OCI-LY7 (cell line): ENCODE measurements at regions not wholly inside any gene's neighbourhood (a gene's known extent, or its start where the extent isn't known, plus 50 kb on each side); places are given as distances from the start of the nearest gene placed in this dataset.

Experiments used
- BruUV-seq: library from RNA; stranded (reverse); fragments of 400-500 nt; replicated peaks from 2 replicates; lab custom pipeline; 2021; lab: Mats Ljungman, UMichigan
- CTCF ChIA-PET: fragments of 300-600 bp; sonication (Branson Sonifier 250); formaldehyde crosslinking; loops from one replicate; lab custom pipeline; 2022; ENCODE audit warnings: antibody characterized with exemption; ENCODE audit not compliant: unreplicated experiment; lab: Charles Lee
- POLR2A ChIA-PET: fragments of 300-600 bp; sonication (Branson Sonifier 250); formaldehyde crosslinking; loops from one replicate; lab custom pipeline; 2022; ENCODE audit warnings: antibody characterized with exemption; lab: Charles Lee
- DNase-seq: peaks from one replicate; pipeline ENCODE4 v3.0.0-alpha.2; 2015; ENCODE audit warnings: low spot score
- H2AFZ ChIP-seq: fragments of 200-600 bp; sonication (generic), shearing (Covaris generic); 2 replicates; pipeline ENCODE4 v1.6.1; 2014; ENCODE audit warnings: mild to moderate bottlenecking, antibody characterized with exemption, low read length, moderate library complexity
- H3K27ac ChIP-seq: fragments of 200-600 bp; sonication (generic); 2 replicates; pipeline ENCODE4 v1.5.1; 2014; ENCODE audit warnings: mixed run types, low read depth, mild to moderate bottlenecking, moderate library complexity, low read length, inconsistent platforms; ENCODE audit not compliant: poor library complexity, severe bottlenecking
- H3K36me3 ChIP-seq: fragments of 200-600 bp; sonication (generic); 2 replicates; pipeline ENCODE4 v1.6.1; 2014; ENCODE audit warnings: mild to moderate bottlenecking, antibody characterized with exemption, low read length, moderate library complexity, mixed read lengths; ENCODE audit not compliant: insufficient read depth
- H3K4me1 ChIP-seq: fragments of 200-600 bp; sonication (generic); 2 replicates; pipeline ENCODE4 v1.5.1; 2014; ENCODE audit warnings: mild to moderate bottlenecking, low read length; ENCODE audit not compliant: insufficient read depth, poor library complexity, severe bottlenecking
- H3K4me2 ChIP-seq: fragments of 200-600 bp; sonication (generic); 2 replicates; pipeline ENCODE4 v1.6.1; 2014; ENCODE audit warnings: mild to moderate bottlenecking, low read length
- H3K4me3 ChIP-seq: fragments of 200-600 bp; sonication (generic); 2 replicates; pipeline ENCODE4 v1.5.1; 2014; ENCODE audit warnings: mild to moderate bottlenecking, low read depth, low read length; ENCODE audit not compliant: poor library complexity, severe bottlenecking
- H3K79me2 ChIP-seq: fragments of 200-600 bp; sonication (generic); 2 replicates; pipeline ENCODE4 v1.6.1; 2016; ENCODE audit warnings: low read depth, mild to moderate bottlenecking, low read length, moderate library complexity, mixed read lengths; ENCODE audit not compliant: insufficient read depth
- H3K9me2 ChIP-seq: fragments of 200-600 bp; sonication (generic); 2 replicates; pipeline ENCODE4 v1.6.1; 2016; ENCODE audit warnings: mild to moderate bottlenecking, low read length, mixed read lengths; ENCODE audit not compliant: insufficient read depth
- H3K9me3 ChIP-seq: fragments of 200-600 bp; sonication (generic); 2 replicates; pipeline ENCODE4 v1.6.1; 2014; ENCODE audit warnings: mild to moderate bottlenecking, mixed run types, low read length, mixed read lengths
- H4K20me1 ChIP-seq: fragments of 200-600 bp; sonication (generic); 2 replicates; pipeline ENCODE4 v1.6.1; 2014; ENCODE audit warnings: mild to moderate bottlenecking, antibody characterized with exemption, low read length, moderate library complexity, mixed read lengths; ENCODE audit not compliant: insufficient read depth
- CTCF ChIP-seq: fragments of 200-600 bp; sonication (generic); conservative IDR thresholded peaks from 2 replicates; pipeline ENCODE4 v1.5.1; 2014; ENCODE audit warnings: mild to moderate bottlenecking, antibody characterized with exemption, low read length, moderate library complexity, mixed read lengths
- EZH2phosphoT487 ChIP-seq: fragments of 200-600 bp; sonication (generic); IDR thresholded peaks from 2 replicates; pipeline ENCODE4 v1.6.1; 2018; ENCODE audit warnings: low read depth, borderline replicate concordance, mild to moderate bottlenecking, mixed run types, antibody characterized with exemption, low read length, moderate library complexity, mixed read lengths
- intact Hi-C: fragments of 100-400 bp; cut with micrococcal nuclease; formaldehyde crosslinking; loops from one replicate; pipeline ENCODE4 v1.10.0; 2022; ENCODE audit not compliant: unreplicated experiment

- CTCF ChIA-PET, result no interaction called here
- no peaks in the 10 kb centered on the region for H3K79me2 ChIP-seq
- no peaks in the 10 kb centered on the region for H3K36me3 ChIP-seq
- H3K4me1 ChIP-seq, result no peaks in the 10 kb centered on the region
- H2AFZ ChIP-seq, result no peak overlapping the region
- H3K4me3 ChIP-seq, result no peak overlapping the region
- no peak for DNase-seq
- POLR2A ChIA-PET, result interaction anchor here (0.5 kb wide), 1 partner anchor 31 kb away, joined by 3 read pairs; no protein-coding TSS in a partner anchor
- BruUV-seq, result no TSS peak
- H3K9me2 ChIP-seq, result no peaks in the 10 kb centered on the region
- no peak overlapping the region for H3K4me2 ChIP-seq
- 0 out of 2 replicates have a peak, but pooled peaks cover 9% of the 10 kb centered on the region for H3K9me3 ChIP-seq
- TF ChIP-seq CTCF (no peak), EZH2phosphoT487 (no peak)
- intact Hi-C loops, result no loop called here
- no peaks in the 10 kb centered on the region for H4K20me1 ChIP-seq
- H3K27ac ChIP-seq, result no peak overlapping the region
These were observed 474.0 kb downstream of the GPAM start for GRCh38 chr10:111709603-111710002.

- H2AFZ ChIP-seq, result no peak overlapping the region
- no peak overlapping the region for H3K27ac ChIP-seq
- H4K20me1 ChIP-seq, result no peaks in the 10 kb centered on the region
- POLR2A ChIA-PET, result no interaction called here
- H3K9me2 ChIP-seq, result no peaks in the 10 kb centered on the region
- TF ChIP-seq CTCF (no peak), EZH2phosphoT487 (no peak)
- no peaks in the 10 kb centered on the region for H3K36me3 ChIP-seq
- peaks cover 16% of the 10 kb centered on the region; the same call in 1 of the 2 replicates for H3K9me3 ChIP-seq
- no peak overlapping the region for H3K4me2 ChIP-seq
- peak; percentile 2 for DNase-seq
- CTCF ChIA-PET, result no interaction called here
- H3K79me2 ChIP-seq, result no peaks in the 10 kb centered on the region
- H3K4me3 ChIP-seq, result no peak overlapping the region
- intact Hi-C loops, result no loop called here
- BruUV-seq, result no TSS peak
- no peaks in the 10 kb centered on the region for H3K4me1 ChIP-seq
These were observed 467.5 kb downstream of the GPAM start for GRCh38 chr10:111716032-111716431.

GRCh38 chr10:111724121-111724520 lies 459.4 kb downstream of the GPAM start:
- no peaks in the 10 kb centered on the region for H3K4me1 ChIP-seq
- H3K36me3 ChIP-seq, result no peaks in the 10 kb centered on the region
- H2AFZ ChIP-seq, result no peak overlapping the region
- no peak overlapping the region for H3K4me2 ChIP-seq
- intact Hi-C loops, result no loop called here
- no TSS peak for BruUV-seq
- TF ChIP-seq CTCF (no peak), EZH2phosphoT487 (no peak)
- ChIA-PET CTCF (no interaction called here), POLR2A (no interaction called here)
- no peaks in the 10 kb centered on the region for H4K20me1 ChIP-seq
- H3K79me2 ChIP-seq, result no peaks in the 10 kb centered on the region
- no peaks in the 10 kb centered on the region for H3K9me3 ChIP-seq
- no peaks in the 10 kb centered on the region for H3K9me2 ChIP-seq
- no peak overlapping the region for H3K4me3 ChIP-seq
- DNase-seq, result no peak
- no peak overlapping the region for H3K27ac ChIP-seq
